MCF 10A (cell line): ENCODE measurements at regions not wholly inside any gene's neighbourhood (a gene's known extent, or its start where the extent isn't known, plus 50 kb on each side); places are given as distances from the start of the nearest gene placed in this dataset.
A peak's percentile ranks its signal among the peaks of the same experiment; 100 is the strongest.
"Not testable (repeated sequence)": the region's sequence is repeated elsewhere in the genome, so short reads cannot be mapped to it uniquely, and the experiment has no call there.

Source experiments
- BruUV-seq: library from RNA; stranded (reverse); fragments of 400-500 nt; replicated peaks from 2 replicates; lab custom pipeline; 2021; lab: Mats Ljungman, UMichigan
- CTCF ChIA-PET: fragments of 300-600 bp; sonication (Branson Sonifier 250); formaldehyde crosslinking; extraction: SDS; loops from one replicate; lab custom pipeline; 2021; ENCODE audit warnings: antibody characterized with exemption, inconsistent platforms; lab: Yijun Ruan, JAX
- POLR2A ChIA-PET: fragments of 300-600, 350-650 bp; sonication (Branson Sonifier 250); formaldehyde crosslinking; extraction: SDS; loops from one replicate; lab custom pipeline; 2020; ENCODE audit warnings: antibody characterized with exemption, inconsistent platforms; lab: Yijun Ruan, JAX
- DNase-seq: peaks from one replicate; pipeline ENCODE4 v3.0.0-alpha.2; 2018; ENCODE audit not compliant: unreplicated experiment
- H3K27ac Mint-ChIP-seq: one replicate; pipeline ENCODE4 v1.8.0; 2022; ENCODE audit warnings: mild to moderate bottlenecking, low read depth, mixed read lengths; ENCODE audit not compliant: unreplicated experiment
- H3K27me3 Mint-ChIP-seq: one replicate; pipeline ENCODE4 v1.8.0; 2022; ENCODE audit warnings: mixed read lengths; ENCODE audit not compliant: insufficient read depth, unreplicated experiment
- H3K36me3 Mint-ChIP-seq: one replicate; pipeline ENCODE4 v1.8.0; 2022; ENCODE audit warnings: mild to moderate bottlenecking, moderate library complexity, mixed read lengths; ENCODE audit not compliant: insufficient read depth, unreplicated experiment
- H3K4me1 Mint-ChIP-seq: one replicate; pipeline ENCODE4 v1.8.0; 2022; ENCODE audit warnings: mixed read lengths; ENCODE audit not compliant: insufficient read depth, unreplicated experiment
- H3K4me3 Mint-ChIP-seq: one replicate; pipeline ENCODE4 v1.8.0; 2022; ENCODE audit warnings: mild to moderate bottlenecking, moderate library complexity, mixed read lengths; ENCODE audit not compliant: unreplicated experiment
- H3K9me3 Mint-ChIP-seq: one replicate; pipeline ENCODE4 v1.8.0; 2022; ENCODE audit warnings: mixed read lengths; ENCODE audit not compliant: unreplicated experiment
- CTCF ChIP-seq: fragments of 200-600 bp; IDR thresholded peaks from one replicate; pipeline ENCODE4 v1.8.0; 2022; ENCODE audit warnings: antibody characterized with exemption, mild to moderate bottlenecking; ENCODE audit not compliant: unreplicated experiment
- intact Hi-C: fragments of 100-400 bp; cut with micrococcal nuclease; formaldehyde crosslinking; loops from 2 replicates; pipeline ENCODE4 v1.14.1; 2022

- BruUV-seq: no TSS peak
- no peaks in the 10 kb centered on the region for H3K4me1 Mint-ChIP-seq
- POLR2A ChIA-PET: no interaction called here
- H3K9me3 Mint-ChIP-seq: no peaks in the 10 kb centered on the region
- H3K27me3 Mint-ChIP-seq: no peaks in the 10 kb centered on the region
- CTCF ChIA-PET: interaction anchor here (0.5 to 1.1 kb wide), 5 partner anchors 10 to 642 kb away, joined by 3 to 4 read pairs (median 3); no protein-coding TSS in a partner anchor
- TF ChIP-seq CTCF: no peak
- H3K36me3 Mint-ChIP-seq: no peaks in the 10 kb centered on the region
- intact Hi-C loops: no loop called here
- DNase-seq: peak; percentile 42
- no peak overlapping the region for H3K27ac Mint-ChIP-seq
- no peak overlapping the region for H3K4me3 Mint-ChIP-seq
Observed at GRCh38 chr1:238710697-238711096, 675.7 kb upstream of the CHRM3 start.

- H3K4me1 Mint-ChIP-seq: no peaks in the 10 kb centered on the region
- no peaks in the 10 kb centered on the region for H3K36me3 Mint-ChIP-seq
- CTCF ChIA-PET: no interaction called here
- intact Hi-C loops: no loop called here
- no peak overlapping the region for H3K4me3 Mint-ChIP-seq
- no peak for DNase-seq
- no peak overlapping the region for H3K27ac Mint-ChIP-seq
- no peaks in the 10 kb centered on the region for H3K27me3 Mint-ChIP-seq
- H3K9me3 Mint-ChIP-seq: no peaks in the 10 kb centered on the region
- BruUV-seq: no TSS peak
- POLR2A ChIA-PET: no interaction called here
- no peak for TF ChIP-seq CTCF
Observed at GRCh38 chr1:238701024-238701423, 685.3 kb upstream of the CHRM3 start.

GRCh38 chr1:238690415-238690814, 696.0 kb upstream of the CHRM3 start:
- intact Hi-C loops: loop anchor here (1.0 to 5.0 kb wide), 3 partner anchors 262 to 826 kb away; no protein-coding TSS in a partner anchor
- ChIA-PET CTCF (interaction anchor here (0.7 to 2.6 kb wide), 7 partner anchors 9 to 971 kb away, joined by 3 to 23 read pairs (median 4); no protein-coding TSS in a partner anchor), POLR2A (interaction anchor here (0.6 to 0.7 kb wide), 2 partner anchors 18 to 827 kb away, joined by 3 read pairs; no protein-coding TSS in a partner anchor)
- H3K27me3 Mint-ChIP-seq: no peaks in the 10 kb centered on the region
- H3K36me3 Mint-ChIP-seq: no peaks in the 10 kb centered on the region
- no TSS peak for BruUV-seq
- peak; percentile 25 for TF ChIP-seq CTCF
- H3K27ac Mint-ChIP-seq: no peak overlapping the region
- peaks cover 5% of the 10 kb centered on the region for H3K9me3 Mint-ChIP-seq
- DNase-seq: peak; percentile 61
- H3K4me3 Mint-ChIP-seq: no peak overlapping the region
- H3K4me1 Mint-ChIP-seq: no peaks in the 10 kb centered on the region

- H3K4me3 Mint-ChIP-seq, H3K27ac Mint-ChIP-seq, DNase-seq, intact Hi-C loops, H3K9me3 Mint-ChIP-seq, H3K27me3 Mint-ChIP-seq, BruUV-seq, H3K36me3 Mint-ChIP-seq: not testable (repeated sequence)
- peaks cover 11% of the 10 kb centered on the region for H3K4me1 Mint-ChIP-seq
- POLR2A ChIA-PET: interaction anchor here (0.9 kb wide), 1 partner anchor 266 kb away, joined by 4 read pairs; no protein-coding TSS in a partner anchor
- CTCF ChIA-PET: interaction anchor here (1.4 kb wide), 1 partner anchor 433 kb away, joined by 4 read pairs; no protein-coding TSS in a partner anchor
Observed at GRCh38 chr1:238684576-238684975, 701.8 kb upstream of the CHRM3 start.
